GM12875 (cell line): ENCODE measurements at regions not wholly inside any gene's neighbourhood (a gene's known extent, or its start where the extent isn't known, plus 50 kb on each side); places are given as distances from the start of the nearest gene placed in this dataset.

ENCODE experiments used
- H3K4me3 ChIP-seq: one replicate; pipeline ENCODE4 v1.5.1; 2011; ENCODE audit warnings: low read depth, low read length, control low read depth
- TF ChIP-seq, protein P1 (sequence below): IDR thresholded peaks from 2 replicates; pipeline ENCODE4 v1.5.1; 2011; ENCODE audit warnings: low read depth, mild to moderate bottlenecking, control low read depth, inconsistent platforms, low read length, moderate library complexity, borderline replicate concordance; ENCODE audit not compliant: insufficient read depth

DNA sequence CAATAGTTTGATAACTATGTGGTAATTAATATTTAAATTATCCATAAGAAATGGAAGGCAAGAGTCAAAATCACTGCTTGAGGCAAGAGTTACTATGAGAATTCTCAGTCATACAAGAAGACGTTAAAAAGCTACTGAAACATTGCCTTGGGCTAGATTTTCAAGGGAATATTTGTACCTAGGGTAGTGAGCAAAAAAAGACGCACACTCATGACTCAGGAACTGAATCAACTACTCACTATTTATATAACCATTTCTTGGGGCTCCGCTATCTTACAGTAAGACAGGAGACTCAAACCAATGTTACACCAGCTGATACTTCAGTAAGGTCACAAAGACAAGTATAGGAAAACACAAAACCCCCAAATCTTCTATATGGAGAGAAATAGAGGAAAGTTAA is 151.5 kb upstream of the RNPC3 start:
- no peak overlapping the region for H3K4me3 ChIP-seq
- TF ChIP-seq, protein P1, sequence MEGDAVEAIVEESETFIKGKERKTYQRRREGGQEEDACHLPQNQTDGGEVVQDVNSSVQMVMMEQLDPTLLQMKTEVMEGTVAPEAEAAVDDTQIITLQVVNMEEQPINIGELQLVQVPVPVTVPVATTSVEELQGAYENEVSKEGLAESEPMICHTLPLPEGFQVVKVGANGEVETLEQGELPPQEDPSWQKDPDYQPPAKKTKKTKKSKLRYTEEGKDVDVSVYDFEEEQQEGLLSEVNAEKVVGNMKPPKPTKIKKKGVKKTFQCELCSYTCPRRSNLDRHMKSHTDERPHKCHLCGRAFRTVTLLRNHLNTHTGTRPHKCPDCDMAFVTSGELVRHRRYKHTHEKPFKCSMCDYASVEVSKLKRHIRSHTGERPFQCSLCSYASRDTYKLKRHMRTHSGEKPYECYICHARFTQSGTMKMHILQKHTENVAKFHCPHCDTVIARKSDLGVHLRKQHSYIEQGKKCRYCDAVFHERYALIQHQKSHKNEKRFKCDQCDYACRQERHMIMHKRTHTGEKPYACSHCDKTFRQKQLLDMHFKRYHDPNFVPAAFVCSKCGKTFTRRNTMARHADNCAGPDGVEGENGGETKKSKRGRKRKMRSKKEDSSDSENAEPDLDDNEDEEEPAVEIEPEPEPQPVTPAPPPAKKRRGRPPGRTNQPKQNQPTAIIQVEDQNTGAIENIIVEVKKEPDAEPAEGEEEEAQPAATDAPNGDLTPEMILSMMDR: no peak

DNA sequence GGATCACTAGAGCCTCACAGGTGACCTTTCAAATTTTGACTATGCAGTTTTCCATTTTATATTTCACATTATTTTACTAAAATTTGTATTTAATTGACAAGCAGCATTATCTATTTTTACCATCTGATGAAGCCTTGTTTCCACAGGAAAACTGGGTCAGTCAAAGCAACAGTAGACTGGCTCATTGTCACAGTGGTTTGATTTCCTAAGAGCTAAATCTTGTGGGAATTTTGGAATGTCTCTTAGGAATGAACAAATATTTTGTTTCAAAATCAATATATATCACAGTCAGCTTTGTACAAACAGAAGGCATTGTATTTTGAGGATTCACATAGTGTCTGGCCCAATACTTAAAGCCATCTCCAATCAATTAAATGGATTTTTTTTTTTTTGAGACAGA is 152.6 kb upstream of the RNPC3 start:
- TF ChIP-seq, protein P1: no peak
- no peak overlapping the region for H3K4me3 ChIP-seq

GRCh38 chr1:103371234-103371633 is 154.3 kb upstream of the RNPC3 start:
- TF ChIP-seq, protein P1: no peak
- no peak overlapping the region for H3K4me3 ChIP-seq

DNA sequence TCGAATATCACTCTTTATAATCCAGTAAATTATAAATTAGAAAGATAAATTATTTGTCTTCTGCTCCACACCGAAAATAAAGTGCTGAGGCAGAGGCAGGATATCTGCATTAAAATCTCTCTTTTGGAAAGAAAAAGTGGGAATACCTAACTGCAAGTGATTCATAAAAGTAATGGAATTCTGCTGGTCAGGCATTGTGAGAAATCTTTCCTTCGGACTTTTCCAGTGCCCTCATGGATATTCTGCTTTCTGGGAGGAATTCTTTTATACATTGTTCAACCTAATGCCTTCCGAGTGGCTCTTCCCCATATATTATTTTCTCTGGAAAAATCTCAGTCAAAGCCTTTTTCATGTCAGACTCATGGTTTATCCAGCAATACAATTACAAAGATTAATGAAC is 158.3 kb upstream of the RNPC3 start:
- TF ChIP-seq, protein P1: no peak
- no peak overlapping the region for H3K4me3 ChIP-seq

DNA sequence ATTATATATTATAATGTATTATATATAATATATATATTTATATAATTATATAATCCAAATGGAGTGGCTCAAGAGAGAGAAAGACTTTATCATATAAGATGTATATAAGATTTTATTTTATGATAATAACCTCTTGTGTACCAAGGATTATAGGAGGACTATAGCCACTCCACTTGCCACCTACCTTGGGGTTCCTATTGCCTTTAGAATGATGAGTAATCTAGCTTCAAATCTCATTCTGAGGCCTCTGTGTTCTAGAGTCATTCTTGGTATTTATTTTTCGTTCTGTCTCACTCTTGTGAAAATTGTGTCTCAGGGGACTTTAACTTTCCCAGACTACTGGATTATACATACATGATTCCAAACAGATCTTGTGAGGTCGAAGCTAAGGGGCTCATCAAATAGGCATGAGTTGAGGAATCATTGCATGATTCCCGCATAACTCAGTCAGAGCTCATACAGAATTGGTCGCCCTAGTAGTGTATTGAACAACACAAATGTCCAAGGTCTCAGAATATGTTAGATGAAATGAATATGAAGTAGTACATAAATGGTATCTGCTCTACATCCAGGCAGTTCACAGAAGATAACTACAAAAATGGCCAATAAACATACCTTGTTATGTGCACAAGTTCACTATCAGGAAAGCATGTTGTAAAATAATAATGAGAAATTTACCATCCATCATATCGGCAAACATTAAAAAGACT is 159.5 kb upstream of the RNPC3 start:
- no peak overlapping the region for H3K4me3 ChIP-seq
- TF ChIP-seq, protein P1: no peak

DNA sequence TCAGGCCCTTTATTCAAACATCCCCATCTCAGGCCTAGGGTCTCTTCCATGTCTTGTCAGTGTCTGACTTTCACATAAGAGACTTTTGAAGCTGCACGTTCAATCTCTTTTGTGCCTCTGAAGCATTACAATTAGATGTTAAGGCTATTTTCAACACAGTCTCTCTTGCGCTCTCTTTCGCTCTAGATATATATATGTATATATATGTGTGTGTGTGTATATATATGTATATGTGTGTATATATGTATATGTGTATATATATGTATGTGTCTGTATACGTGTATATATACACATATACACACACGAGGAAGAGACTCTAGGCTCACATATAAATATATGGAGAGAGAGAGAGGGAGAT is 162.5 kb upstream of the RNPC3 start:
- H3K4me3 ChIP-seq: no peak overlapping the region
- TF ChIP-seq, protein P1: no peak

GRCh38 chr1:103362348-103363007 is 163.0 kb upstream of the RNPC3 start:
- H3K4me3 ChIP-seq: no peak overlapping the region
- TF ChIP-seq, protein P1: no peak
